ENCODE measurements at regions not wholly inside any gene's neighbourhood (a gene's known extent, or its start where the extent isn't known, plus 50 kb on each side); places are given as distances from the start of the nearest gene placed in this dataset.

DNA sequence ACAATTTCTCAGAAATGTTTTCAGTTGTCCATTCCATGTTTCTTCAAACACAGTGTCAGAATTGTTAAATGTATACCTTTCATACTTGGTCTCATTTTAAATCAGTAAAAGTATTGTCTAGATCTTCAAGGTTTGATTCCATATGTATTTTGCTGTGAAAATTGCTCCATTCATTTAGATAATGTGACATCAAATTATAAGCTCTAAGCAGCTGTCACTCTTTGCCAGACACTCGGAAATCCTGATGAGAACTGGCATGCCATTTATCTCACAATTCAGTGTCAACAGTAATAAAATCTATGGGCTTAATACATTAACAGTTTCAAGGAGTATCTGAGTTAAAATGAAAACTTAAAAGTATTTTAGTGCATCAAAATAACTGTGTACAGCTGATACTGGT is 1025.3 kb upstream of the EPHA6 start:
- no peaks in the 10 kb centered on the region for H3K36me3 ChIP-seq (ENCODE audit: insufficient read depth, low read length)
- DNase-seq (ENCODE audit: low read depth) (no peak), FAIRE-seq (no peak)
- no peaks in the 10 kb centered on the region for H3K27me3 ChIP-seq (ENCODE audit: insufficient read depth, low read length)
- H3K79me2 ChIP-seq (ENCODE audit: insufficient read depth, low read length): no peaks in the 10 kb centered on the region
- H3K27me3 Mint-ChIP-seq (ENCODE audit: low read depth, unreplicated experiment): no peaks in the 10 kb centered on the region
- H3K9ac ChIP-seq (ENCODE audit: low read length): no peak overlapping the region
- H3K4me3 ChIP-seq (ENCODE audit: insufficient read depth, low read depth, low read length): no peak overlapping the region
- H2AFZ ChIP-seq (ENCODE audit: low read depth, low read length): no peak overlapping the region
- no peaks in the 10 kb centered on the region for H3K9me3 ChIP-seq (ENCODE audit: insufficient read depth, low read depth, low read length)
- H3K4me2 ChIP-seq (ENCODE audit: low read length): no peak overlapping the region
- no peaks in the 10 kb centered on the region for H4K20me1 ChIP-seq (ENCODE audit: insufficient read depth, low read length)
- H3K4me3 Mint-ChIP-seq (ENCODE audit: unreplicated experiment): no peak overlapping the region
- no peaks in the 10 kb centered on the region for H3K4me1 ChIP-seq (ENCODE audit: insufficient read depth, low read length)
- H3K27ac ChIP-seq (ENCODE audit: low read depth, low read length): no peak overlapping the region
- no peak for TF ChIP-seq EZH2 (IDR thresholded peaks at IDR 0.05; ENCODE audit: insufficient read depth, low read length)
- TF ChIP-seq, protein P1, sequence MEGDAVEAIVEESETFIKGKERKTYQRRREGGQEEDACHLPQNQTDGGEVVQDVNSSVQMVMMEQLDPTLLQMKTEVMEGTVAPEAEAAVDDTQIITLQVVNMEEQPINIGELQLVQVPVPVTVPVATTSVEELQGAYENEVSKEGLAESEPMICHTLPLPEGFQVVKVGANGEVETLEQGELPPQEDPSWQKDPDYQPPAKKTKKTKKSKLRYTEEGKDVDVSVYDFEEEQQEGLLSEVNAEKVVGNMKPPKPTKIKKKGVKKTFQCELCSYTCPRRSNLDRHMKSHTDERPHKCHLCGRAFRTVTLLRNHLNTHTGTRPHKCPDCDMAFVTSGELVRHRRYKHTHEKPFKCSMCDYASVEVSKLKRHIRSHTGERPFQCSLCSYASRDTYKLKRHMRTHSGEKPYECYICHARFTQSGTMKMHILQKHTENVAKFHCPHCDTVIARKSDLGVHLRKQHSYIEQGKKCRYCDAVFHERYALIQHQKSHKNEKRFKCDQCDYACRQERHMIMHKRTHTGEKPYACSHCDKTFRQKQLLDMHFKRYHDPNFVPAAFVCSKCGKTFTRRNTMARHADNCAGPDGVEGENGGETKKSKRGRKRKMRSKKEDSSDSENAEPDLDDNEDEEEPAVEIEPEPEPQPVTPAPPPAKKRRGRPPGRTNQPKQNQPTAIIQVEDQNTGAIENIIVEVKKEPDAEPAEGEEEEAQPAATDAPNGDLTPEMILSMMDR (IDR thresholded peaks at IDR 0.05; ENCODE audit: insufficient read depth, low read depth, low read length): no peak
- H3K27ac Mint-ChIP-seq (ENCODE audit: unreplicated experiment): no peak overlapping the region
- H3K4me1 Mint-ChIP-seq (ENCODE audit: low read depth, unreplicated experiment): no peaks in the 10 kb centered on the region
- no peaks in the 10 kb centered on the region for H3K36me3 Mint-ChIP-seq (ENCODE audit: low read depth, unreplicated experiment)
- no peaks in the 10 kb centered on the region for H3K9me3 Mint-ChIP-seq (ENCODE audit: unreplicated experiment)

DNA sequence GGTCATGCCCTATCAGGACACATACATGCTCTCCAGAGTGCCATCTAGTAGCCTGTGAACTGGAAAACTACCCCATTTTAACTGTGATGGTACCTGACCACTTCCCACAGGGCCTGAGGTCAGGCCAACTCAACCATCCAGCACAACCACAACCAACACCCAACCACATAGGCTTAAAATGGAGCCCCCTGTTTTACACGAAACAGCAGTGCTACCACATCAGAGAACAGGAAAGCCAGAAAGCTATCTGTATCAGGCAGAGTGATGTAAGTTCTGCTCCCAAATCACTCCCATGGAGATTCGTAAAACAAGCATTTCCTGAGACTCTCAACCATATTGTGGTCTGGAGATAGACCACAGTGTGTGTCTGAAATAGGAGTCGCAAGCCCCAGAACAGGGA is 1017.3 kb upstream of the EPHA6 start:
- Mint-ChIP-seq H3K4me3 (ENCODE audit: unreplicated experiment) (no peak overlapping the region), H3K9me3 (ENCODE audit: unreplicated experiment) (no peaks in the 10 kb centered on the region), H3K36me3 (ENCODE audit: low read depth, unreplicated experiment) (no peaks in the 10 kb centered on the region), H3K27ac (ENCODE audit: unreplicated experiment) (no peak overlapping the region), H3K27me3 (ENCODE audit: low read depth, unreplicated experiment) (no peaks in the 10 kb centered on the region), H3K4me1 (ENCODE audit: low read depth, unreplicated experiment) (peaks cover 3% of the 10 kb centered on the region)
- no peak overlapping the region for H3K4me2 ChIP-seq (ENCODE audit: low read length)
- no peaks in the 10 kb centered on the region for H3K27me3 ChIP-seq (ENCODE audit: insufficient read depth, low read length)
- H3K9me3 ChIP-seq (ENCODE audit: insufficient read depth, low read depth, low read length): no peaks in the 10 kb centered on the region
- no peaks in the 10 kb centered on the region for H3K36me3 ChIP-seq (ENCODE audit: insufficient read depth, low read length)
- no peaks in the 10 kb centered on the region for H4K20me1 ChIP-seq (ENCODE audit: insufficient read depth, low read length)
- TF ChIP-seq, protein P1 (IDR thresholded peaks at IDR 0.05; ENCODE audit: insufficient read depth, low read depth, low read length): no peak
- no peak for TF ChIP-seq EZH2 (IDR thresholded peaks at IDR 0.05; ENCODE audit: insufficient read depth, low read length)
- no peak for FAIRE-seq
- no peaks in the 10 kb centered on the region for H3K79me2 ChIP-seq (ENCODE audit: insufficient read depth, low read length)
- H3K4me1 ChIP-seq (ENCODE audit: insufficient read depth, low read length): no peaks in the 10 kb centered on the region
- no peak for DNase-seq (ENCODE audit: low read depth)
- no peak overlapping the region for H3K27ac ChIP-seq (ENCODE audit: low read depth, low read length)
- H3K4me3 ChIP-seq (ENCODE audit: insufficient read depth, low read depth, low read length): no peak overlapping the region
- H2AFZ ChIP-seq (ENCODE audit: low read depth, low read length): no peak overlapping the region
- H3K9ac ChIP-seq (ENCODE audit: low read length): no peak overlapping the region

DNA sequence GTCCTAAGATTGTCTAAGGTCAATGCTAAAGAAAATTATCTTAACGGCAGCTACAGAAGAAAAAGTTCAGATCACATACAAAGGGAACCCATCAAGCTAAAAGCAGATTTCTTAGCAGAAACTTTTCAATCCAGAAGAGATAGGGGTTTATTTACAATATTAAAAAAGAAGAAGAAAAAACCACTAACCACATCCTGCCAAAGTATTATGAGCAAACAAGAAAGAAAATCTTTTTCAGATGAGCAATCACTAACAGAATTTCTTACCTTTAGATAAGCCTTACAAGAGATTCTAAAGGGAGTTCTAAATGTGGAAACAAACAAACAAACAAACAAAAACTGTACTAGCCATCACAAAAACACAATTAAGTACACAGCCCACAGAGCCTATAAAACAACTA is 1015.8 kb upstream of the EPHA6 start:
- H3K79me2 ChIP-seq (ENCODE audit: insufficient read depth, low read length): no peaks in the 10 kb centered on the region
- no peaks in the 10 kb centered on the region for H3K9me3 ChIP-seq (ENCODE audit: insufficient read depth, low read depth, low read length)
- Mint-ChIP-seq H3K4me1 (ENCODE audit: low read depth, unreplicated experiment) (peaks cover 3% of the 10 kb centered on the region), H3K27ac (ENCODE audit: unreplicated experiment) (no peak overlapping the region), H3K4me3 (ENCODE audit: unreplicated experiment) (no peak overlapping the region), H3K27me3 (ENCODE audit: low read depth, unreplicated experiment) (no peaks in the 10 kb centered on the region), H3K9me3 (ENCODE audit: unreplicated experiment) (no peaks in the 10 kb centered on the region), H3K36me3 (ENCODE audit: low read depth, unreplicated experiment) (no peaks in the 10 kb centered on the region)
- H3K4me1 ChIP-seq (ENCODE audit: insufficient read depth, low read length): no peaks in the 10 kb centered on the region
- TF ChIP-seq, protein P1 (IDR thresholded peaks at IDR 0.05; ENCODE audit: insufficient read depth, low read depth, low read length): no peak
- TF ChIP-seq EZH2 (IDR thresholded peaks at IDR 0.05; ENCODE audit: insufficient read depth, low read length): no peak
- FAIRE-seq (no peak), DNase-seq (ENCODE audit: low read depth) (no peak)
- no peak overlapping the region for H3K4me2 ChIP-seq (ENCODE audit: low read length)
- no peaks in the 10 kb centered on the region for H3K27me3 ChIP-seq (ENCODE audit: insufficient read depth, low read length)
- H3K27ac ChIP-seq (ENCODE audit: low read depth, low read length): no peak overlapping the region
- no peak overlapping the region for H2AFZ ChIP-seq (ENCODE audit: low read depth, low read length)
- H4K20me1 ChIP-seq (ENCODE audit: insufficient read depth, low read length): no peaks in the 10 kb centered on the region
- no peak overlapping the region for H3K4me3 ChIP-seq (ENCODE audit: insufficient read depth, low read depth, low read length)
- no peaks in the 10 kb centered on the region for H3K36me3 ChIP-seq (ENCODE audit: insufficient read depth, low read length)
- no peak overlapping the region for H3K9ac ChIP-seq (ENCODE audit: low read length)

All from astrocyte (in vitro differentiated cells and primary cell).